Sigmoid colon (tissue), 4 donors: ENCODE measurements at regions not wholly inside any gene's neighbourhood (a gene's known extent, or its start where the extent isn't known, plus 50 kb on each side); places are given as distances from the start of the nearest gene placed in this dataset.

ENCODE experiments used
- POLR2AphosphoS5 ChIP-seq, 4 donors: sonication (generic); formaldehyde crosslinking; IDR thresholded peaks; one replicate each; pipeline ENCODE4 v1.6.1; 2017; ENCODE audit warnings: antibody characterized with exemption in 4 of 4
- TF ChIP-seq, protein P1 (sequence below), 4 experiments: fragments of 450-650 bp in 3 of 4; fragments of 200-600 bp in 1 of 4; IDR thresholded peaks; one replicate each; pipeline ENCODE4 v1.5.1; 2016 to 2019; ENCODE audit warnings: antibody characterized with exemption in 4 of 4, mild to moderate bottlenecking in 3 of 4, moderate library complexity in 2 of 4

GRCh38 chr10:121049489-121049888, 198.3 kb downstream of the WDR11 start:
- TF ChIP-seq, protein P1, sequence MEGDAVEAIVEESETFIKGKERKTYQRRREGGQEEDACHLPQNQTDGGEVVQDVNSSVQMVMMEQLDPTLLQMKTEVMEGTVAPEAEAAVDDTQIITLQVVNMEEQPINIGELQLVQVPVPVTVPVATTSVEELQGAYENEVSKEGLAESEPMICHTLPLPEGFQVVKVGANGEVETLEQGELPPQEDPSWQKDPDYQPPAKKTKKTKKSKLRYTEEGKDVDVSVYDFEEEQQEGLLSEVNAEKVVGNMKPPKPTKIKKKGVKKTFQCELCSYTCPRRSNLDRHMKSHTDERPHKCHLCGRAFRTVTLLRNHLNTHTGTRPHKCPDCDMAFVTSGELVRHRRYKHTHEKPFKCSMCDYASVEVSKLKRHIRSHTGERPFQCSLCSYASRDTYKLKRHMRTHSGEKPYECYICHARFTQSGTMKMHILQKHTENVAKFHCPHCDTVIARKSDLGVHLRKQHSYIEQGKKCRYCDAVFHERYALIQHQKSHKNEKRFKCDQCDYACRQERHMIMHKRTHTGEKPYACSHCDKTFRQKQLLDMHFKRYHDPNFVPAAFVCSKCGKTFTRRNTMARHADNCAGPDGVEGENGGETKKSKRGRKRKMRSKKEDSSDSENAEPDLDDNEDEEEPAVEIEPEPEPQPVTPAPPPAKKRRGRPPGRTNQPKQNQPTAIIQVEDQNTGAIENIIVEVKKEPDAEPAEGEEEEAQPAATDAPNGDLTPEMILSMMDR (IDR thresholded peaks at IDR 0.05) = no peak
- TF ChIP-seq POLR2AphosphoS5 (IDR thresholded peaks at IDR 0.05) = no peak
